ENCODE measurements at regions not wholly inside any gene's neighbourhood (a gene's known extent, or its start where the extent isn't known, plus 50 kb on each side); places are given as distances from the start of the nearest gene placed in this dataset.
"Not testable (repeated sequence)": the region's sequence is repeated elsewhere in the genome, so short reads cannot be mapped to it uniquely, and the experiment has no call there.

- Histone ChIP-seq H3K27me3 (no peaks in the 10 kb centered on the region), H3K27ac (replicated peaks in 1 of 4) (no peak overlapping the region), H3K4me3 (no peak overlapping the region), H3K36me3 (no peaks in the 10 kb centered on the region), H3K4me1 (peaks cover 0 to 2% (median 0%) of the 10 kb centered on the region in 4 donors), H3K9me3 (peaks cover 0 to 10% (median 1%) of the 10 kb centered on the region in 4 donors)
- no peak for DNase-seq (ENCODE audit: extremely low spot score)
- TF ChIP-seq EP300 (IDR thresholded peaks at IDR 0.05) (no peak), POLR2A (IDR thresholded peaks at IDR 0.05; ENCODE audit: low read depth) (no peak), CTCF (IDR thresholded peaks at IDR 0.05) (no peak), POLR2AphosphoS5 (IDR thresholded peaks at IDR 0.05) (no peak)
- intact Hi-C loops (cut with DNase I): no loop called here
- 69% methylated on average over 3 of the region's 3 CpGs for WGBS
Measured at GRCh38 chr6:155755452-155755851, 299.8 kb upstream of the NOX3 start.

GRCh38 chr6:155748778-155749177 is 293.1 kb upstream of the NOX3 start:
- intact Hi-C loops (cut with DNase I); DNase-seq (ENCODE audit: extremely low spot score); H3K27me3 ChIP-seq; H3K9me3 ChIP-seq; H3K36me3 ChIP-seq; H3K27ac ChIP-seq (replicated peaks in 1 of 4); H3K4me3 ChIP-seq; H3K4me1 ChIP-seq: not testable (repeated sequence)
- 79% methylated on average over 3 of the region's 3 CpGs for WGBS

GRCh38 chr6:155747491-155747890 is 291.9 kb upstream of the NOX3 start:
- intact Hi-C loops (cut with DNase I): no loop called here
- Histone ChIP-seq H3K36me3 (no peaks in the 10 kb centered on the region), H3K4me1 (no peaks in the 10 kb centered on the region), H3K4me3 (no peak overlapping the region), H3K9me3 (peaks cover 0 to 9% (median 0%) of the 10 kb centered on the region in 4 donors), H3K27me3 (no peaks in the 10 kb centered on the region), H3K27ac (replicated peaks in 1 of 4) (no peak overlapping the region)
- 80% methylated on average over 3 of the region's 3 CpGs for WGBS
- TF ChIP-seq POLR2AphosphoS5 (IDR thresholded peaks at IDR 0.05): no peak
- DNase-seq (ENCODE audit: extremely low spot score): no peak

- H3K4me3 ChIP-seq: no peak overlapping the region
- no peaks in the 10 kb centered on the region for H3K27me3 ChIP-seq
- no peaks in the 10 kb centered on the region for H3K36me3 ChIP-seq
- no peak for TF ChIP-seq POLR2AphosphoS5 (IDR thresholded peaks at IDR 0.05)
- intact Hi-C loops (cut with DNase I): no loop called here
- no peaks in the 10 kb centered on the region for H3K9me3 ChIP-seq
- DNase-seq (ENCODE audit: extremely low spot score): no peak
- H3K4me1 ChIP-seq: no peaks in the 10 kb centered on the region
- 74% methylated on average over 1 of the region's 1 CpG for WGBS
- H3K27ac ChIP-seq (replicated peaks in 1 of 4): no peak overlapping the region
Measured at GRCh38 chr6:155740781-155741399, 285.3 kb upstream of the NOX3 start.

- Histone ChIP-seq H3K27me3 (no peaks in the 10 kb centered on the region), H3K4me1 (no peaks in the 10 kb centered on the region), H3K4me3 (no peak overlapping the region), H3K36me3 (no peaks in the 10 kb centered on the region), H3K27ac (replicated peaks in 1 of 4) (no peak overlapping the region), H3K9me3 (no peaks in the 10 kb centered on the region)
- 91% methylated on average over 3 of the region's 3 CpGs for WGBS
- DNase-seq (ENCODE audit: extremely low spot score): no peak
- TF ChIP-seq CTCF (IDR thresholded peaks at IDR 0.05) (no peak), POLR2A (IDR thresholded peaks at IDR 0.05; ENCODE audit: low read depth) (no peak), POLR2AphosphoS5 (IDR thresholded peaks at IDR 0.05) (no peak), EP300 (IDR thresholded peaks at IDR 0.05) (no peak)
- intact Hi-C loops (cut with DNase I): no loop called here
Measured at GRCh38 chr6:155738602-155739105, 283.0 kb upstream of the NOX3 start.

GRCh38 chr6:155717374-155717773 is 261.7 kb upstream of the NOX3 start:
- Histone ChIP-seq H3K27me3 (no peaks in the 10 kb centered on the region), H3K4me1 (no peaks in the 10 kb centered on the region), H3K36me3 (no peaks in the 10 kb centered on the region), H3K4me3 (no peak overlapping the region), H3K9me3 (no peaks in the 10 kb centered on the region), H3K27ac (replicated peaks in 1 of 4) (no peak overlapping the region)
- intact Hi-C loops (cut with DNase I): no loop called here
- no peak for DNase-seq (ENCODE audit: extremely low spot score)
- WGBS: 67% methylated on average over 1 of the region's 1 CpG
- no peak for TF ChIP-seq EP300 (IDR thresholded peaks at IDR 0.05)
- TF ChIP-seq POLR2AphosphoS5 (IDR thresholded peaks at IDR 0.05): no peak
- TF ChIP-seq CTCF (IDR thresholded peaks at IDR 0.05): no peak
- no peak for TF ChIP-seq POLR2A (IDR thresholded peaks at IDR 0.05; ENCODE audit: low read depth)

Measured in esophagus muscularis mucosa (tissue), 4 donors.